AG09309 (cell line): ENCODE measurements at regions not wholly inside any gene's neighbourhood (a gene's known extent, or its start where the extent isn't known, plus 50 kb on each side); places are given as distances from the start of the nearest gene placed in this dataset.

ENCODE experiments used
- DNase-seq: peaks from one replicate; pipeline ENCODE4 v3.0.0-alpha.2; 2010; ENCODE audit warnings: low read depth
- H3K4me3 ChIP-seq: 2 replicates; pipeline ENCODE4 v1.5.1; 2011; ENCODE audit warnings: mild to moderate bottlenecking, low read depth, low read length, moderate library complexity; ENCODE audit not compliant: control insufficient read depth
- TF ChIP-seq, protein P1 (sequence below): IDR thresholded peaks from 2 replicates; pipeline ENCODE4 v1.5.1; 2011; ENCODE audit warnings: mild to moderate bottlenecking, low read depth, low read length, inconsistent platforms; ENCODE audit not compliant: insufficient read depth, control insufficient read depth; ENCODE audit errors: missing control alignments

DNA sequence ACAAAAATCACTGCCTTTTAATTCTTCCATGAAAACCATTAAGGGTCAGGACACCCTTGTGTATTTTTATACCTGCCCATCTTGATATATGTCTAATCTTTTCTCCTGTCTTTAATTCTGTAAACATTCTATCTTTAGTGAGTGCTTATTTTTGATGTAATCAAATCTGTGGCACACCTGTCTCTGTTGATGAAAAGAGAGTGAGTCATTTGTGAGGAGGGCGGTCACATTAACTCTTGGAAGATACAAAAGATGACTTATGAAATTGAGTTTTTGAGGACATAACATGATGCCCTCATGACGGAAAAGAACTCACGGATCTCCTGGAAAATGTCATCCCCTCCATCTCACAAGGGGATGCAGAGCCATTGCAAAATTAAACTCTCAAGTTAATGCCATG is 206.5 kb upstream of the PGR start:
- DNase-seq = no peak
- no peak overlapping the region for H3K4me3 ChIP-seq
- TF ChIP-seq, protein P1, sequence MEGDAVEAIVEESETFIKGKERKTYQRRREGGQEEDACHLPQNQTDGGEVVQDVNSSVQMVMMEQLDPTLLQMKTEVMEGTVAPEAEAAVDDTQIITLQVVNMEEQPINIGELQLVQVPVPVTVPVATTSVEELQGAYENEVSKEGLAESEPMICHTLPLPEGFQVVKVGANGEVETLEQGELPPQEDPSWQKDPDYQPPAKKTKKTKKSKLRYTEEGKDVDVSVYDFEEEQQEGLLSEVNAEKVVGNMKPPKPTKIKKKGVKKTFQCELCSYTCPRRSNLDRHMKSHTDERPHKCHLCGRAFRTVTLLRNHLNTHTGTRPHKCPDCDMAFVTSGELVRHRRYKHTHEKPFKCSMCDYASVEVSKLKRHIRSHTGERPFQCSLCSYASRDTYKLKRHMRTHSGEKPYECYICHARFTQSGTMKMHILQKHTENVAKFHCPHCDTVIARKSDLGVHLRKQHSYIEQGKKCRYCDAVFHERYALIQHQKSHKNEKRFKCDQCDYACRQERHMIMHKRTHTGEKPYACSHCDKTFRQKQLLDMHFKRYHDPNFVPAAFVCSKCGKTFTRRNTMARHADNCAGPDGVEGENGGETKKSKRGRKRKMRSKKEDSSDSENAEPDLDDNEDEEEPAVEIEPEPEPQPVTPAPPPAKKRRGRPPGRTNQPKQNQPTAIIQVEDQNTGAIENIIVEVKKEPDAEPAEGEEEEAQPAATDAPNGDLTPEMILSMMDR = no peak

DNA sequence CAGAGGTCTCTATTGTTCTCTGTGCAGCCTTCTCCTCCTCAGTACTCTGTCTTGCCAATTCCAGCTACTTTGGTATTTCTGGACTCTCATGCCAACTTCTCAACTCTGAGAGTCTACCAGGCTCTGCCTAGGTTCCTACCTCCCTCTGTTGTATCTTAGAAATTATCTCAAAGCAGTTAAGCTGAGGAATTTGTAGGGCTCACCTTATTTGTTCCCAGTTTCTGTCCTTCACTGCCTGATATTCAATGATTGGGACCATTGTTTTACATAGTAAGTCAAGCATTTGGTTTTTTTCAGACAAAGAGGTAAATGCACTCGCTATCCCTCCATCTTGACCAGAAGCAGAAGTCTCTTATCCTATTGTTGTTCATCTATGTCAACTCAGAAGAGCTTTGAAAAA is 205.0 kb upstream of the PGR start:
- TF ChIP-seq, protein P1 = no peak
- no peak for DNase-seq
- no peak overlapping the region for H3K4me3 ChIP-seq

DNA sequence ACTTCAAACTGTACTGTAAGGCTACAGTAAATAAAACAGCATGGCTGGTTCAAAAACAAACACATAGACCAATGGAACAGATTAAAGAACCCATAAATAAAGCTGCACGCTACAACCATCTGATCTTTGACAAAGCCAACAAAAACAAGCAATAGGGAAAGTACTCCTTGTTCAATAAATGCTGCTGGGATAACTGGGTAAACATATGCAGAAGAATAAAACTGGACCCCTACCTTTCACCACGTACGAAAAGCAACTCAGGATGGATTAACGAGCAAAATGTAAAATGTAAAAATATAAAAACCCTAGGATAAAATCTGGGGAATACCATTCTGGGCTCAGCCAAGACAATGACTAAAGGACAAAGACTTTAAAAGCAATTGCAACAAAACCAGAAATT is 201.8 kb upstream of the PGR start:
- TF ChIP-seq, protein P1 = no peak
- DNase-seq = no peak
- no peak overlapping the region for H3K4me3 ChIP-seq

DNA sequence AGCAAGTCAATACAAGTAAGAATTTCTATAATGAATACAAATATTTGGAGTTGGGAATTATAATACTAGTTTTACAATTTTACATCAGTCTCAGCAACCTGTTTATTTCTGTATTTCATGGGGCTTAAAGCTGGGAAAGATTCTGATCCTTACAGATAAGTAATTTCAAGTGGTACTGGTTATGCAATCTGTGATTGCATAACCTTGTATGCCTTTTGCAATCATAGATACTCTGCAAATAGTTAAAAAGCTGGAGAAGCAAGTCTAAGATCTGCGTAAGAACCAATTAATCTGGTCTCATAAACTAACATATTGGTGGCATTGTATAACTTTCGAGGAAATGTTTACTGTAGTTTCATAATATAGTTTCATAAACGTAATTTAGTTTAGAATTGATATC is 198.3 kb upstream of the PGR start:
- TF ChIP-seq, protein P1 = no peak
- no peak for DNase-seq
- H3K4me3 ChIP-seq = no peak overlapping the region

DNA sequence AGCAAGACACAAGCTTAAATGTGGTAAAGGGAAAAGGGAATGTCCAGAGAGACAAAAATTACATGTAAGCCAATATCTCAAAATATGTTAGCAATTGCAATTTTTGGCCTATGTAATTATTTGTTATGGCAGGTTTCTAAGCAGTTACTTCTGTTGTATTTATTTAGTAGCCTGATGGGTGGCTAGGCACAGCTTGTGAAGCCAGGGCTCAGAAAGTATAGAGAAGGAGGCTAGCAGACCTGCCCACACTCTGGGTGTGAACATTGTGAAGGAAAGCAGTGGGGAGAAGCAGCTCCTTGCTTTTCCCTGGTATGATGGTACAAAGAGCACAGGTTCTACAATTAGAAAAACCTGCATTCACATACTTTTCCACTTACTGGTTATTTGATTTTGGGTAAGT is 196.5 kb upstream of the PGR start:
- TF ChIP-seq, protein P1 = no peak

DNA sequence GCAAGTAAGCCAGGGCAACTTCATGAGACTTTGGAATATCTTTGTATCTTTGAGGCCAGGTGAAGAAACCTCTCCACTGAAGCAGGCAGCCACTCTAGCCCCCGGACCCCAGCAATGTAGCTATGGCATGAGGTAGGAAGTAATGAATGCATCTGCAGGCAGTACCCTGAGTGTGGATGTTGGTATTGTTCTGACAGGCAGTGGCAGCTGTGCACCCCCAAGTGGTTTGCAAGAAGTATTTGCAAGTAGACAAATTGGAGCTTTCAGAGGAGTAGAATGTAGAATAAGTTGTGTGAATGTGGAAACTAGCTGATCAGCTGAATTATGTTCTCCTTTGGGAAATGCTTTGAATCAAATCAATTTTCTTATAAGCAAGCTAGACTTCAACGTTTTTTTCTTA is 194.4 kb upstream of the PGR start:
- TF ChIP-seq, protein P1 = no peak
- DNase-seq = no peak
- H3K4me3 ChIP-seq = no peak overlapping the region

More for the DNA sequence above, 196.5 kb upstream of the PGR start:
- H3K4me3 ChIP-seq = no peak overlapping the region
- no peak for DNase-seq

DNA sequence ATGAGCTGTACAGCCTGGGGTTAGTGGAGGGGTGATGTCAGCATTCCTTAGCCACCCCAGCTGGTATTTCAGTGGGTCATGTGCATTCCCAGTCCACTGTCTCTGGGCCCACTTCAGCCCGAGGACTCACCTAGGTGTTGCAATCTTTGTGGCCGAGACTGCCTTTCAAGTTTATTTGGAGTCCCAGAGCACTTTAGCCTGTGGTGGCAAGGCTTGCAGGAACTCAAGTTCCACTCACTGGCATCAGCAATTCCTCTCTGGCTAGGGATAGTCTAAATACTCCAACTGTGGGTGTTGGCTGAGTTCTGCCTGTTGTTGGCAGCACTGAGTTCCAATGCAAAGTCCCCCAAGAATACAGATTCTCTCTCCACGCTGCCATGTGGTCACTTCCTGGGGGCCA is 191.6 kb upstream of the PGR start:
- TF ChIP-seq, protein P1 = no peak
- H3K4me3 ChIP-seq = no peak overlapping the region
- DNase-seq = no peak
